AG09309 (cell line): ENCODE measurements at regions not wholly inside any gene's neighbourhood (a gene's known extent, or its start where the extent isn't known, plus 50 kb on each side); places are given as distances from the start of the nearest gene placed in this dataset.
A peak's percentile ranks its signal among the peaks of the same experiment; 100 is the strongest.

Experiments
- DNase-seq: peaks from one replicate; pipeline ENCODE4 v3.0.0-alpha.2; 2010; ENCODE audit warnings: low read depth
- H3K4me3 ChIP-seq: 2 replicates; pipeline ENCODE4 v1.5.1; 2011; ENCODE audit warnings: mild to moderate bottlenecking, low read depth, low read length, moderate library complexity; ENCODE audit not compliant: control insufficient read depth
- TF ChIP-seq, protein P1 (sequence below): IDR thresholded peaks from 2 replicates; pipeline ENCODE4 v1.5.1; 2011; ENCODE audit warnings: mild to moderate bottlenecking, low read depth, low read length, inconsistent platforms; ENCODE audit not compliant: insufficient read depth, control insufficient read depth; ENCODE audit errors: missing control alignments

GRCh38 chr10:60555700-60556099, 166.0 kb upstream of the ANK3 start:
- H3K4me3 ChIP-seq: no peak overlapping the region
- TF ChIP-seq, protein P1, sequence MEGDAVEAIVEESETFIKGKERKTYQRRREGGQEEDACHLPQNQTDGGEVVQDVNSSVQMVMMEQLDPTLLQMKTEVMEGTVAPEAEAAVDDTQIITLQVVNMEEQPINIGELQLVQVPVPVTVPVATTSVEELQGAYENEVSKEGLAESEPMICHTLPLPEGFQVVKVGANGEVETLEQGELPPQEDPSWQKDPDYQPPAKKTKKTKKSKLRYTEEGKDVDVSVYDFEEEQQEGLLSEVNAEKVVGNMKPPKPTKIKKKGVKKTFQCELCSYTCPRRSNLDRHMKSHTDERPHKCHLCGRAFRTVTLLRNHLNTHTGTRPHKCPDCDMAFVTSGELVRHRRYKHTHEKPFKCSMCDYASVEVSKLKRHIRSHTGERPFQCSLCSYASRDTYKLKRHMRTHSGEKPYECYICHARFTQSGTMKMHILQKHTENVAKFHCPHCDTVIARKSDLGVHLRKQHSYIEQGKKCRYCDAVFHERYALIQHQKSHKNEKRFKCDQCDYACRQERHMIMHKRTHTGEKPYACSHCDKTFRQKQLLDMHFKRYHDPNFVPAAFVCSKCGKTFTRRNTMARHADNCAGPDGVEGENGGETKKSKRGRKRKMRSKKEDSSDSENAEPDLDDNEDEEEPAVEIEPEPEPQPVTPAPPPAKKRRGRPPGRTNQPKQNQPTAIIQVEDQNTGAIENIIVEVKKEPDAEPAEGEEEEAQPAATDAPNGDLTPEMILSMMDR: no peak
- no peak for DNase-seq

DNA sequence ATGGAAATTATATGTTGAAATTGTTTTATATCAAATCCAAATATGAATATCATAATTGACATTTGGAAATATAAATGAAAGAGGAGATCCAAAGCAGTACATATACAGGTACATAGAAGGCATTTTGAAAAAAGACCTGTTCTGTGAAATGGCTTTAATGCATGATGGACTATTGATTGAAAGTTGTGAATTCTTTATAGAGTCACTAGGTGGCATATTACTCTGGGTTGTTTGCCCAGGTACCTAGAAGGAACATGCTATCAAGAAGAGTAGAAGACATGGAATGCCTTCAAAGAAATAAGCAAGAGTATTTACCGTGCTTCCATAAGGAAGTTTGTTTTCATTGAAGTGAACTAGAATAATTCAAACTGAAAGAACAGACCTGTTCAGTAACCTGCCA, 160.0 kb upstream of the ANK3 start:
- TF ChIP-seq, protein P1: peak; percentile 31
- no peak for DNase-seq
- no peak overlapping the region for H3K4me3 ChIP-seq

GRCh38 chr10:60542657-60543056, 153.0 kb upstream of the ANK3 start:
- H3K4me3 ChIP-seq: no peak overlapping the region
- TF ChIP-seq, protein P1: no peak
- no peak for DNase-seq

DNA sequence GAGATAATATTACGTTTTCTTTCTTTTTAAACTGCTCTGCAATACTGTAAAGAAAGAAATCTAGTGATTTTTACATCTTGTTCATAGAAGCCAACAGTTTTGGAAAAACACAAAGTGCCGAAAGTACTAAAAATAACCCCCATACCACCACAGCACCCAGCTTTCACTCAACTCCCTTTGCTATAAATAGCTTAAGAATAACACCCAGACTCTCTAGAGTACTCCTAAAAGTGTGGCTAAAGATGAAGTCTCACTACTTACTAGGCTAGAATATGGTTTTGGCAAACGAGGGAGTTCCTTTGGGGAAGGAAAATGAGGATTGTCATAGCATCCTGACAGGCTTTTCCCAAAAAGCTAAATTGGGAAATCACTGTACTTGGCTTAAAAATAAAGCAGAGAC, 151.8 kb upstream of the ANK3 start:
- DNase-seq: no peak
- no peak overlapping the region for H3K4me3 ChIP-seq
- TF ChIP-seq, protein P1: no peak

DNA sequence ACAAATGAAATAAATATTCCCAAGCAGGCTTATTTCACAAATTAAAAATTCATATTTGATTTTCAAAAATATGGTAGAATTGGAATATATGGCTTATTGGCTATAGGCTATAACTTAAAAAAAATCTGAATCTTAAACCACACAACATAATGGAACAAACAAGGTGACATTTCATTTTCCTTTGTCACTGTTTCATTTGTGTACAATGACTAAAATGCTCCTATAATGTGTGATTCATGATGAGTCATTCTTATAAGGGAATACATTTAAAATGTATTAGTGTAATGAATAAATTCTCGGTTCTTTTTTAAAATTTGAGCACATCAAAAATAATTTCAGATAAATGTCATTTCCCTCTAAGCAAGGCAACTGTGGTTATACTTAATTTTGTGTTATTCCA, 148.0 kb upstream of the ANK3 start:
- no peak overlapping the region for H3K4me3 ChIP-seq
- no peak for DNase-seq
- TF ChIP-seq, protein P1: no peak

DNA sequence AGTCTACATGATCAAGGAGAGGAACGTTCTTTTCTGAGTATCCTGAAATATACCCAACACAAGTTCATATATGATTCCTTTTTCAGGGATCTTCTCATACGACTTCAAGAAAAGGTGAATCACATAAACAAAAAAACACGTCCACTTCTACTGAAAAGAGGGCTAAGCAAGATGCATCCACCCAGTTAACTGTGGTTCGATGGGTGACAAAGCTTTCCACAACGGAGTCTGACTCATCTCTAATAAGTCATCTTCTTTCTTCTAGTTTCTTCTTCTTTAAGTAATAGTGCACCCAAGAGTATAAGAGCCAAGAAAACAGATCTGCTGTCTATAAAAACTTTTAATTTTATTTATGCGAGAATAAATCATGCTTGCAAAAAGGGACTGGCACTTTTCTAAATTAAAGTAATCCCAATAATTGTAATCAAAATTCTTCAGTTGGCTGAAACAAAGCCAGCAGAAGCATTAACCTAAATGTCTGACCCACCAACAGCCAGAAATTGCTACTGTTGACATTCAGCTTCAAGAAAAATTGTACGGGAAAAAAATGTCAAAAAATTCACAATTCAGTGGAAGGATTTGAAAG, 146.9 kb upstream of the ANK3 start:
- TF ChIP-seq, protein P1: no peak
- no peak for DNase-seq
- no peak overlapping the region for H3K4me3 ChIP-seq

- TF ChIP-seq, protein P1: no peak
- DNase-seq: no peak
Observed at GRCh38 chr10:60535427-60535826, 145.8 kb upstream of the ANK3 start.

More at GRCh38 chr10:60535427-60535826, 145.8 kb upstream of the ANK3 start:
- no peak overlapping the region for H3K4me3 ChIP-seq
